Activated CD8-positive, alpha-beta T cell treated with anti-CD3 and anti-CD28 coated beads for 36 hours (primary cell): ENCODE measurements at regions not wholly inside any gene's neighbourhood (a gene's known extent, or its start where the extent isn't known, plus 50 kb on each side); places are given as distances from the start of the nearest gene placed in this dataset.

ENCODE experiments used
- ATAC-seq: fragments of 200-7000 bp; cut with Tn5 transposase; one replicate; pipeline ENCODE4 v1.10.0; 2021; ENCODE audit warnings: mild to moderate bottlenecking, moderate library complexity
- CTCF ChIA-PET: fragments of 350-600 bp; sonication (Branson Sonifier 250); formaldehyde crosslinking; loops from one replicate; lab custom pipeline; 2021; ENCODE audit warnings: antibody characterized with exemption; lab: Charles Lee
- POLR2A ChIA-PET: fragments of 350-600 bp; sonication (Branson Sonifier 250); formaldehyde crosslinking; loops from one replicate; lab custom pipeline; 2021; ENCODE audit warnings: antibody characterized with exemption; lab: Charles Lee
- DNase-seq: peaks from one replicate; pipeline ENCODE4 v3.0.0-alpha.2; 2020
- H3K27ac Mint-ChIP-seq: one replicate; pipeline ENCODE4 v1.8.0; 2021; ENCODE audit warnings: mild to moderate bottlenecking, mixed read lengths
- H3K27me3 Mint-ChIP-seq: one replicate; pipeline ENCODE4 v1.8.0; 2021; ENCODE audit warnings: mixed read lengths
- H3K36me3 Mint-ChIP-seq: one replicate; pipeline ENCODE4 v1.8.0; 2021; ENCODE audit warnings: low read depth, mixed read lengths
- H3K4me1 Mint-ChIP-seq: one replicate; pipeline ENCODE4 v1.8.0; 2021; ENCODE audit warnings: low read depth, mixed read lengths
- H3K4me3 Mint-ChIP-seq: one replicate; pipeline ENCODE4 v1.8.0; 2021; ENCODE audit warnings: mild to moderate bottlenecking, moderate library complexity, mixed read lengths
- H3K9me3 Mint-ChIP-seq: one replicate; pipeline ENCODE4 v1.8.0; 2021; ENCODE audit warnings: mixed read lengths
- CTCF ChIP-seq: fragments of 200-600 bp; IDR thresholded peaks from one replicate; pipeline ENCODE4 v1.8.0; 2022; ENCODE audit warnings: antibody characterized with exemption, mild to moderate bottlenecking
- intact Hi-C: fragments of 100-400 bp; cut with micrococcal nuclease; formaldehyde crosslinking; loops from one replicate; pipeline ENCODE4 v1.10.0; 2022

- Mint-ChIP-seq H3K27ac (no peak overlapping the region), H3K27me3 (peaks cover 2% of the 10 kb centered on the region), H3K9me3 (no peaks in the 10 kb centered on the region), H3K36me3 (no peaks in the 10 kb centered on the region), H3K4me1 (no peaks in the 10 kb centered on the region), H3K4me3 (no peak overlapping the region)
- intact Hi-C loops, result no loop called here
- no peak for DNase-seq
- ChIA-PET POLR2A (no interaction called here), CTCF (no interaction called here)
- ATAC-seq, result no peak
- no peak for TF ChIP-seq CTCF
Measured at GRCh38 chr15:98402486-98402885, 245.9 kb upstream of the IGF1R start.

DNA sequence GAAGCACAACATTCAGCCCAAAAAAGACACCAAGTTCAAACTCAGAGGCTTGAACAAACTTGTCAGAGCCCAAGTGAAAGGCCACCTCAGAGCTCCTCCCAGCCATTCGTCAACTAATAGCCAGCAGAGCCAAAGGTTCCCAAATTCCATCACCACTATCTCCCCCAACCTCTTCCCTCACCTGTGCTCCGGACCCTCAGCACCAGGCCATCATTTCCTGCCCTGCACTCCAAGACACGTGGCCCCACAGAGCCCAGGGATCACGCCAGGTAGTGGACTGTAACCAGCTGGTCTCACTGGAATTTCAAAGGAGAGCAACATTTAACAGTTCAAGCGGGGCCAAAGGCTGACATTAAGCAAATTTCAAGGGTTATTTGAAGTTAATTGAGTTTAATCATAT, 245.2 kb upstream of the IGF1R start:
- no peak for ATAC-seq
- Mint-ChIP-seq H3K27ac (no peak overlapping the region), H3K27me3 (peaks cover 2% of the 10 kb centered on the region), H3K9me3 (no peaks in the 10 kb centered on the region), H3K4me3 (no peak overlapping the region), H3K4me1 (no peaks in the 10 kb centered on the region), H3K36me3 (no peaks in the 10 kb centered on the region)
- ChIA-PET CTCF (no interaction called here), POLR2A (no interaction called here)
- no peak for DNase-seq
- intact Hi-C loops, result no loop called here
- no peak for TF ChIP-seq CTCF

DNA sequence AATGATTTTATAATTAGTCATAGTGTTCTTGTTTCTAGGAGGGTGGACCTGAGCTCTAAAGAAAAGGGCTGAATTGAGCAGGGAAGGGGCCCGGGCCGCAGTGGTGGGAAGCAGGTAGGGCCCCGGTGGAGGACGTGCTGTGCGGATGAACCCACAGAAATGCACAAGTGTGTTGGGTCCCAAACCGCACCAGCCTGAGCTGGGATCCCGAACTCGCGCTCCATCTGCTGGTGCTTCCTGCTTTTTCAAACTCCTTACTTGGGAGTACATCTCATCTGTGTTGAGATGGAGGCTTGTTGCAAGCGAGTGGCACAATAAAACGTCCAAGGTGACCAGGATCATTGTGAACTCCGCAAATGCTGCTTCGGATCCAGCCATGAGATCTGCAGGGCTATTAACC, 244.8 kb upstream of the IGF1R start:
- intact Hi-C loops, result no loop called here
- no peaks in the 10 kb centered on the region for H3K36me3 Mint-ChIP-seq
- ATAC-seq, result no peak
- no peaks in the 10 kb centered on the region for H3K4me1 Mint-ChIP-seq
- DNase-seq, result no peak
- no peak overlapping the region for H3K27ac Mint-ChIP-seq
- no peaks in the 10 kb centered on the region for H3K9me3 Mint-ChIP-seq
- POLR2A ChIA-PET, result no interaction called here
- no peak for TF ChIP-seq CTCF
- no peak overlapping the region for H3K4me3 Mint-ChIP-seq
- CTCF ChIA-PET, result no interaction called here
- H3K27me3 Mint-ChIP-seq, result peaks cover 2% of the 10 kb centered on the region

DNA sequence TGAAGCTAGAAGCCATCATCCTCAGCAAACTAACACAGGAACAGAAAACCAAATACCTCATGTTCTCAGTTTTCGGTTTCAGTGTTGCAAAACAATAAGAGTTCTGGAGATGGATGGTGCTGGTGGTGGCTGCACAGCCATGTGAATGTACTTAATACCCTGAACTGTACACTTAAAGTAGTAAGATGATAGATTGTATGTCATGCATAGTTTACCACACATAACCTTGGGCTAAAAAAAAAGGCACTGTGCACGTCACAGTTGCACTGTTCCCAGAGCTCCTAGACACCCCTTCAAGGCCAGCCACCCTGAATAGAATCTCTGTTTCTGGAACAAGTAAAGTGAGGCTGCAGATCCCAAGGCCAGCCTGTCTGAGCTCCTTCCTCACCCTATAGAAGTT, 243.3 kb upstream of the IGF1R start:
- H3K36me3 Mint-ChIP-seq, result no peaks in the 10 kb centered on the region
- POLR2A ChIA-PET, result no interaction called here
- no peaks in the 10 kb centered on the region for H3K4me1 Mint-ChIP-seq
- DNase-seq (no peak), ATAC-seq (no peak)
- peaks cover 1% of the 10 kb centered on the region for H3K9me3 Mint-ChIP-seq
- TF ChIP-seq CTCF, result no peak
- intact Hi-C loops, result no loop called here
- no peak overlapping the region for H3K4me3 Mint-ChIP-seq
- H3K27ac Mint-ChIP-seq, result no peak overlapping the region
- peaks cover 3% of the 10 kb centered on the region for H3K27me3 Mint-ChIP-seq
- CTCF ChIA-PET, result no interaction called here

DNA sequence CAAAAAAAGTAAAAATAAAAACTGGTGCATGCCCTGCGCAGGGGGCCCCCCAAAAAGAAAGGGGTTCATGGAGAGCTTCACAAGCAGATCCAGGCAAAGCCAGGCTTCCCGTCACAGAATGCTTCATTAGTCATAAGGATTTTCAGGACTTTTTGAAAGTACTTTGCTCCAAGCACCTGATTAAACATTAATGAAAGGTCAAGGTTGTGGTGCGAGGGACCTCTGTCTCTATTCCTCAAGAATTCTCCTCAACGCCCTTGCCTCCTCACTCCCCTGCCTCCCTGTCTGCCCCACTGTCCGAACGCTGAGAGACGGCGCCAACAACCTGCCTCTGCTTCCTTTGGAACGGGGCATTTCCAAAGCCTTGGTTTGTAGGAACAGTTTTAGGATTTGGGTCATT, 240.1 kb upstream of the IGF1R start:
- ATAC-seq, result no peak
- H3K9me3 Mint-ChIP-seq, result peaks cover 5% of the 10 kb centered on the region
- no peak overlapping the region for H3K4me3 Mint-ChIP-seq
- intact Hi-C loops, result no loop called here
- CTCF ChIA-PET, result no interaction called here
- H3K27me3 Mint-ChIP-seq, result peaks cover 3% of the 10 kb centered on the region
- no peaks in the 10 kb centered on the region for H3K4me1 Mint-ChIP-seq
- no peak for TF ChIP-seq CTCF
- DNase-seq, result no peak
- no peak overlapping the region for H3K27ac Mint-ChIP-seq
- no peaks in the 10 kb centered on the region for H3K36me3 Mint-ChIP-seq
- POLR2A ChIA-PET, result no interaction called here
